ENCODE measurements at regions not wholly inside any gene's neighbourhood (a gene's known extent, or its start where the extent isn't known, plus 50 kb on each side); places are given as distances from the start of the nearest gene placed in this dataset.
A peak's percentile ranks its signal among the peaks of the same experiment; 100 is the strongest.

DNA sequence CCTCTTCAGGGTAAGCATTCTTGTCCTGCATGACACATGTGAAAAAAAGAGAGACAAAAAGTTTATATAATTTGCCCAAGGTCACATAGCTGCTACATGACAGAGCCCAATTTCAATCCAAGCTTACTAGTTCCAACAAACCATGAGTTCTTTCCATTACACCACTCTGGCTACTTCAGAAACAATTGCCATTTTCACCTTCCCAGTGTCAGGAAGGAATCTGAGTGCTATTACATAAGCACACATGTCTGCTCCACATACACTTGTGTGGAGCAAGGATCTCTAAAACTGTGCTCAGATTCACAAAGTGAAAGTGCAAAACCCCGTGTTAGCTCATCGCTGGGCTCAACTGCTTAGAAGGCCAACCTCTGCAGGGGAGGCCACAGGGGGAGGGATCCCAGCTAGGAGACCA lies 356.2 kb upstream of the NFE2L3 start:
- no peak for DNase-seq (ENCODE audit: low read depth, low spot score)
- 0 out of 2 replicates have a peak overlapping the region, but pooled peaks have one; percentile 5 for H3K4me3 ChIP-seq (ENCODE audit: low read length)

DNA sequence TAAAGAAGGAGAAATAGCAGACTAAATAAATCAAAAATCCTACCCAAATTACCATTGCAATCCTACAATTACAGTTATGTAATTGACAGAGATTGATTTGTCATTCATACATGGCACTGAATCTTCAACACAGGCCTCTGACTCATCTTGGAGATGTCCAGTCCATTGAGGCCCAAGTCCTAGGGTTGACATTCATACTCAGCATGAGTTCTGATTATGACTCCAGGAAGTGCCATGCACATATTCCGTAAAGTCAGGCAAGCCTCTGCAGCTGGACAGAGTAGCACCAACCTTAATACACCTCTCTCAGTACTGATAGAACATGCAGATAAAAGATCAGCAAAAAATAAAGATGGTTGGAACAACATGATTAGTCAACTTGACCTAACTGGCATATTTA lies 353.7 kb upstream of the NFE2L3 start:
- DNase-seq (ENCODE audit: low read depth, low spot score): no peak
- no peak overlapping the region for H3K4me3 ChIP-seq (ENCODE audit: low read length)

DNA sequence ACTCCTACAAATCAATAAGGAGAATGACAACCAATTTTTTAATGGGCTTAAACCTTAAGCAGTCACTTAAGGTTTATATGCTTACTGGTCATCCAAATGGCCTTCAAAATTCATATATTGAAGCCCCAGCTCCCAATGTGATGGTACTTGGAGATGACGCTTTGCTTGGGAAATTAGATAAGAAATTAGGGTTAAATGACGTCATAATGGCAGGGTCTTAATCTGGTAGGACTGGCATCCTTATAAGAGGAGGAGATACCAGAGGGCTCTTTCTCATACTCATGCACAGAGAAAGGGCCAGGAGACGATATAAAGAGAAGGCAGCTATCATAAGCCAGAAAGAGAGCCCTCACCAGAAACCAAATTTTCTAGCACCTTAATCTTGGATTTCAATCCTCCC lies 350.8 kb upstream of the NFE2L3 start:
- H3K4me3 ChIP-seq (ENCODE audit: low read length): no peak overlapping the region
- DNase-seq (ENCODE audit: low read depth, low spot score): no peak

DNA sequence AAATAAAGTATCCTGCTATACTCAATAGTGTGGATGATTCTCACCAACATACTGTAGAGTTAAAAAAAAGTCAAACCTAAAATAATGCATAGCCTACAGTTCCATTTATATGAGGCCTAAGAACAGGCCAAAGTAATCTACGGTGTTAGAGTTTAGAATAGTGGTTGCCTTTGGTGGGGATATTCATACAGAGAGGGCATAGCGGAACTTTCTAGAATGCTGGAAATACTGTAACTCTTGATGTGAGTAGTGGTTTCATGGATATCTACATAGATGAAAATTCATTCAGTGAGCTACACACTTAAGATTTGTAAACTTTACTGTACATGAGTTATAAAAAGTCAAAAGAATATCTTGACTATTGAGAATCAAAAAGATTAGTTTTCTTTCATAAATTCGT lies 349.9 kb upstream of the NFE2L3 start:
- H3K4me3 ChIP-seq (ENCODE audit: low read length): no peak overlapping the region
- DNase-seq (ENCODE audit: low read depth, low spot score): no peak

DNA sequence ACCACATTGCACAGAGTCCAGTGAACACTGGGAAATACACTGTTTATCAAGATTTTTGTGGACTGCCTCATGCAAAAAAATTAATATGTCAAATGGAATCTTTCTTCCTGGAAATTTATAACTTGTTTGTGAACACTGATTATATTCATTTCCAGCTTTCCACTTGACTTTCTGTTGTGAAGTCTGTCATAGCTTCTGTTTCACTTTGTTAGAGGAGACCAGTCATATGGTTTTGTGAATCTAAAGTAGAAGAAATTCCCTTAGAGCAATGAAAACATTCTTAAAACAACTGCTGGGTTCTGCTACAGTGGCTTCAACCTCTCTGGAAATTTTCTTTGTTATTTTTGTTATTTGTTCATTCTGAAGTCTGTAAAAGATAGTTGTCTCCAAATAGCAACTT lies 349.5 kb upstream of the NFE2L3 start:
- DNase-seq (ENCODE audit: low read depth, low spot score): no peak
- no peak overlapping the region for H3K4me3 ChIP-seq (ENCODE audit: low read length)

DNA sequence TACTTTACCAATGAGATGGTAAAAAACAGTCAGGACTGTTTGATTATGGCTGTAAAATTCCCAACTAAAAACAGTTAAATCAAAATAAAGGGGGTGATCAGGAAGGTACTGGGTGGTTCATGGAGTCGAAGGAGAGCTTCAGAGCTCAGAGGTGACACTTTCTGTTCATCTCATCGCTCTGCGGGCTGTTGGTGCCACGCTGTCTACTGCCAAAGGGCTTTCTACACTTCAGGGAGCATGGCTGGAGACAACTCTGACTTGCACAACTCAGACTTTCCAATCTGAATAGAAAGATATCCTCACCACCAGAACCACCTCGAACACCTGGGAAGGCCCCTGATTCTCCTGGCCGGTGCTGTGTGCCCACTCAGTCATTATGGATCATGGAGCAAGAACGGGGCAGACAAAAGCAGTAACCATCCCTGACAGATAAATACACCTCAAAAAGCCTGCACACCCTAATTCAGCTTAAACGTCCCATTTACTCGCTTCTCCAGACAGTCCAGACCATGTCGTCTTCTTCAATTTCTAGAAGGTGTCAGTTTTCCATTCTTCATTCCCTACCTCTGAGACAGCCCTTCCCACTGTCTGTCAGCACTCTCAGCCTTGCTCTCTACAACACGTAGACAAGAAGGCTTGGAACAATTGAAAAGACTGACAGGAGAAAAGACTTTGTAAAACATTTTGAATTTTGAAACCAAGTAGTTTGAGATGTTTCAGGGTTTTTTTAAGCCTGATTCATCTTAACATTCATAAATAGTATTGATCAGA lies 348.7 kb upstream of the NFE2L3 start:
- no peak for DNase-seq (ENCODE audit: low read depth, low spot score)
- H3K4me3 ChIP-seq (ENCODE audit: low read length): no peak overlapping the region

DNA sequence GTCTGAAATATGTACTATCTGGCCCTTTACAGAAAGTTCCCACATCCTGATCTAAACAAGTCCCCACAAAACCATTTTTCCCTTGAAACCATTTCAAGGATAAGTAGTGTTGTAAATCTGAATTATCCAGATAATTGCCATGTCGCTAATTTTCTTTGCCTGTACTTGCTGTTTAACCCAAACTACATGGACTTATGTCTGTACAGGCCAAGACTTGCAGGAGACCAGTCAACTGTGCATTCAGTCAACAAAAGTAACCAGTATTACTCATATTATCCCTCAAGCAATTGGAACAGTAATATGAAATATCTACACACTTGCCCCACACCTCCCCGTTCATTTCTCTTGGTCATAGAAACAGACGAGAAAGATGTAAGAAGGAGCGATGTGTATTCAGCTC lies 347.8 kb upstream of the NFE2L3 start:
- H3K4me3 ChIP-seq (ENCODE audit: low read length): no peak overlapping the region
- no peak for DNase-seq (ENCODE audit: low read depth, low spot score)

DNA sequence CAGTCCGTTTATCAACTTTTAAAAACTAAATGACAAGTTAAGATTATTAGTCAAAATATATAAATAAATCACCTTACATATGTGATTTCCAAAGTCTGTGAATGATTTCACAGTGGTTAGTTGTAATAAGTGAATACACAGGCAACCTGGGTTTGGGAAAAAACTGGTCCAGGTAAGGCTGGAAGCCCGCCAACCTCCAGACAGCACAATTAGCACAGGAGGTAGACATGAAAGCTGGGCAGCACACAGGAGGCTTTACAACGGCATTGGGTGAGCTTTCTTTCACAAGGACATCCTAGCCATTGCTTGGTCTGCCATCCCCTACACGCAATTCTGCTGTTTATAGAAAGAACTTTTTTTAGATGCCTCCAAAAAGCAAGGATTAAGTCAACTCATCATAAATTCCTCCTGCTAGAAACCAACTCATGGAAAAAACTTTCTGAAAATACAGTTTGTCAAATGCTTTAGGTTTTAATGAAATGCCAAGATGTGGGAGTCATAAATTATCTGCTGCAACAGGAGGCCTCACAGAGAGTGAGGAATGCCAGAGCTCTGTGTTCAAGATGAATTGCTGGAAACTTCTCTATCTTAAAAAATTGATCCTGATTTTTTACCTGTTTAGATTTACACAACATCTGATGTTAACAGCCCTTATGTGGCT lies 346.8 kb upstream of the NFE2L3 start:
- no peak for DNase-seq (ENCODE audit: low read depth, low spot score)
- H3K4me3 ChIP-seq (ENCODE audit: low read length): no peak overlapping the region

DNA sequence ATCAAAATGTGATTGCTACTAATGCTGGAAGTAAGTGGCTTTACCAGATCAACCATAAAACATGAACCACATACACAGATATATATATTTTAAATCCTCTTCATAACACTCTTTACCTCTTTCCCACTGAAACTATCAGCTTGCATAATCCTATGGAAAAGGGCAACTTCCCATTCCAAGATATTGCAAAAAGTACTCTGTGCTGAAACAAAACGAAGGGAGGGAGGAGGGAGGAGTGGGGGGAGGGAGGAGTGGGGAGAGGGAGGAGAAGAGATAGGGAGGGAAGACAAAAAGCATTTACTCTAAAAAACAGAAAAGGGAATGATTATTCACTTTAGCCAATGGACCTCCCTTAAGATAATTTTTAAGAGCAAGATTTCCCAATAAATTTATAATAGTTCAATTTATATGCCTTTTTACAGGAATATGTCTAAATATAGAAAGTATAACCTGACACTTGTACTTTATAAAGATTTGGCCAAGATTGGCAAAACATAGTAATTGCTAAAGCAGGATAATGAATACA lies 344.8 kb upstream of the NFE2L3 start:
- no peak for DNase-seq (ENCODE audit: low read depth, low spot score)
- H3K4me3 ChIP-seq (ENCODE audit: low read length): no peak overlapping the region

DNA sequence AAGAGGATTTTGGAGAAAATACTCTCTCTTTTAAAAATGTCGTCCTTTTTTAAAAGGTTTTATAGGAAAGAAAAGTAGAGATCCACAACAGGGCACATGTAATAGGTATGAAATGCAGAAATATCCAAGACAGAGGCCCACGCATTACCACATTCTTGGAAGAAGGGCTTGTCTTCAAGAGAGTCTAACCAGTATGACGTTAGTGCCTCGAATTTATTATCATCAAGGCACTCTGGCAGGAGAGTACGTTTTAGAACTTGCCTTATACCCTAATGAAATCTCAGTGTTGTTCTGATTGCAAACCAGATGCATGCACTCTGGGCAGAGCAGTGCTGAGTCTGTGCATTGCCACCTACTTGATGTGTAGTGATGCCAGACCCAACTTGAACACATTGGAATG lies 342.6 kb upstream of the NFE2L3 start:
- no peak for DNase-seq (ENCODE audit: low read depth, low spot score)
- H3K4me3 ChIP-seq (ENCODE audit: low read length): no peak overlapping the region

DNA sequence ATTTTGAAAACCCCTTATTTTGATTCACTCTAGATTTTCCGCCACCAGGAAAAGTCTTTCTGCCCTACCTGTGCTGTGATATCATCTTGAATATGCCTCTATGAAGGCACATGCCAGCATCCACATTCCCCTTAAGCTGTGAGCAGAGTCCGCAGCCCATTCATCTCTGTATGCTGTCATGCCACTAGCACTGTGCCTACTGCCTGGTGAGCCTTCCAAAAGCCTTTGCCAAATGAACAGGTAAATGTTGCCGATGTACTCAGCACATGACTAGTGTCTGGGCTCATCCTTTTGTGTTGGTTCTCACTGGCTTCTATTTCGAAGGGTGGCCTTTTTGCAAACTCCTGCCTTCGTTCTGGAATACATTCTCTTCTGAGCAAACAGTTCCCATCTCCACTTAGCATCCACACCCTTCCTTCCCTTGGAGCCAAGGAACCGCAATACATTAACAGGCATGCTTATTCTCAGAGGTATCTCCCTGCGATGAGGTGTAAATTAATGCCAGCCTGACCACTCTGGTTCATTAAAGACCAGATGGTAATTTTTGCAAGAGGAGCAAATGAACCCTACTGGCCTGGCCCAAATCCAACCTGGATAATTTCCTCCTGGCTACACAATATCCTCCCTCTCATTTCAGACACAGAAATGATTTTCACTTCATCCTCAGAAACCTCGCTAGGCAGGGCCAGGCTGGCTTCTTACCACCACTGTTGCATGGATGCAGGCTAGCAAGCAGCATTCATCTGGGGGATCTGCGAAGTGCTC lies 339.7 kb upstream of the NFE2L3 start:
- DNase-seq (ENCODE audit: low read depth, low spot score): no peak

DNA sequence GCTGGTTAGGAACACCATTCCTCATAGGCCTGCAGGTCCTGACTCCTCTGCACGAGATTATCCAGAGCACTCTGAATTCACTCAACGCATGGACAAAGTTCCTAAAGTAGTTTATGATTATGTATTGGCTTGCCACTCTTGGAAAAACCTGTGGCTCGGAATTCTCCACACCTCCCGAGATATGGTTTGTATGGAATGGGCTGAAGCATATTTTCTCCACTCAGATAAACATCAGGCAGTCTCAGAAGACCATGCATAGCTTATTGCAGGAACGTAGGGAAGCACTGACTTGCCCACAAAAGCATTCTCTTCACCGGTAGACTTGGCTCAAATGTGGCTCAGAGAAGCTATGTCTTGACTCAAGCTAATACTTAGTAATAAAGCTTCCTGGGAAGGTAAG lies 338.6 kb upstream of the NFE2L3 start:
- no peak overlapping the region for H3K4me3 ChIP-seq (ENCODE audit: low read length)
- DNase-seq (ENCODE audit: low read depth, low spot score): no peak

More for the DNA sequence above, 339.7 kb upstream of the NFE2L3 start:
- H3K4me3 ChIP-seq (ENCODE audit: low read length): no peak overlapping the region

DNA sequence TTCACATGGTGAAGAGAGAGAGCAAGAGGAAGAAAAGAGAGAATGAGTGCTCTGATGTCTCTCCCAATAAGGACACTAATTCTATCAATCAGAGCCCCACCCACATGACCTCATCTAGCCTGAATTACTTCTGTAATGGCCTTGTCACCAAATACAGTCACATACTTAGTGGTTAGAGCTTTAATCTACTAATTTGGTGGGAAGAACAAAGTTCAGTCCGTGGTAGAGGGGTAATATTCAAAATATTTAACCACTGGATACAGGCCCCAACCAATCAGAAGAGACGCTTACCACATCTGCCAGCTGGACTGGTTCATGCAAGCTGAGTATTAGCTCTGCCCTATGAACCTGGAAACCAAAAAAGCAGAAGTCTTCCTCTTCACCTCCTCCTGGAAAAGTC lies 336.3 kb upstream of the NFE2L3 start:
- H3K4me3 ChIP-seq (ENCODE audit: low read length): no peak overlapping the region
- DNase-seq (ENCODE audit: low read depth, low spot score): no peak

DNA sequence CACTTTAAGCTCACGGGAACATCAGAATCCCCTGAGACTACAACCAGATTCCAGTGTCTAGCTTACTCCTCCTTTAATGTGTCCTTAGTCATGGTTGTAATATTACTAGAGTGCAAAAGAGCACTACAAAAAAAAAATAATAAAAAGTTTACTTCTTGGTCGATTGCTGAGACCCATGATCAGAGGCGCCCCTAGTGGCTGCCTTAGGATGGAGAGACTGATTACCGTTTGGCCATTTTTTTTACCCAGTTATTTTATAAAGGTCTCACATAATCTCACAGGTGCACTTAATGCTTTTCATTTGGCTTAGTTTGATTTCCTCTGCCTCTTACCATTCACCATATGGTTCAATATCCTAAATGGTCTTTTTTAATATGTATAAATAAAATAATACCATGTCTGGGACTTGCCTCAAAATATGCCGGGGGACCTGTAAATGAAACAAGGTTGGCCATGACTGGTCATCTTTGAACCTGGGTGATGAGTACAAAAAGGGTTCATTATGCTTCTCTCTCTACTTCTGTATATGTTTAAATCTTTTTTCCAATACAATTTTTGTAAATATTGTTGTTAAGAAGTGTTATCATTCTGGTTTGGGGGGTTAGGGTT lies 331.5 kb upstream of the NFE2L3 start:
- no peak overlapping the region for H3K4me3 ChIP-seq (ENCODE audit: low read length)
- peak; percentile 10 for DNase-seq (ENCODE audit: low read depth, low spot score)

DNA sequence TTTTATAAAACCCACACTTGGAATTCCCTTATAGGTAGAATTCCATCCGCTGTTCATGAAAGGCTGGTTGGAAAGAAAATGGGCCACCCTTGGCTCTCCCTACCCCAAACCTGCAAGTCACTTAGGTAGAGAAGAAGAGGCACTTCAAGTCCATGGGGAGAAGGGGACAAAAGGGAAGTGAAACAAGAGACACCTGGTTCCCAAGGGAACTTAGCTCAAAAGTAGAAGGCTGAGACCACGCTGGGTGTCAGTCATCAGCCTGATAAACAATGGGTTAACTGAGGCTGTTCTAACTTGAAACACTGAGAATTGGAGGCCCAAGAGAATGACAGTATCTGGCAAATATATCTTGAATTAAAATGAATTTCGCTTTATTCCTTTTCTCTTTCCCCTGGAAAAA lies 330.8 kb upstream of the NFE2L3 start:
- H3K4me3 ChIP-seq (ENCODE audit: low read length): no peak overlapping the region
- no peak for DNase-seq (ENCODE audit: low read depth, low spot score)

DNA sequence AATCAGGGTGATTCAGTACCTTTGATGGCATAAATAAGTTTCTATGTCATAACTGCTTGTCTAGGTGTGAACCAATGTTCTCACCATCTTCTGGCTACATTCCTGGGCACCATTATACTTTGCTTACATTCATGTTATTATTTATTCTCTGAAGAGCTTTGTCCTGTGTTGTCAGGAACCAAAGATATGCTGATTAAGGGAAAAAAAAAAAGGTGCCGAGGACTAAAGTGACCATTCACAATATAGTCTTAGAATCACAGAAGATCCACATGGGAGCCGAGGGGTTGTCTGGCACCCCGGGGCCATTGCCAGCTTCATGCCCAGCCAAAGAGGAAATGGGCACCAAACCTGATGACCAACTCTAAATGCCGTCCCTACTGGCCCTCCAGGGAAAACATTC lies 329.2 kb upstream of the NFE2L3 start:
- DNase-seq (ENCODE audit: low read depth, low spot score): no peak
- H3K4me3 ChIP-seq (ENCODE audit: low read length): no peak overlapping the region

DNA sequence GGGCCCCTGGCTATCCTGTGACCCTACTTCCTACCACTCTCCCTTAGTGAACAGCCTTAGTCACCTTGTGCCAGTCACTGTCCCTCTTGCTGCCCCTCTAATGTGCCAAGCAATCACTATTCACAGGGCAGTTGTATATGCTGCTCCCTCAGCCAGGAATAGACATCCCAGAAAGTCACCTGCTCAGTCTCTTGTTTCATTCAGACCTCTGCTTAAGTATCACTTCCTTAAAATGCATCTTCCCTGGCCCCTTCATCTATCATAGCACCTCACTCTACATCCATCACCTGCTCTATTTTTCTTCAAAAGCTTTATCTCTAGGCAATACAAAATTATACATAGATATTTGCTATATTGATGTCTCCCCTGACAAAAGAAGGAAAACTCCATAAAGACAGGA lies 328.4 kb upstream of the NFE2L3 start:
- no peak overlapping the region for H3K4me3 ChIP-seq (ENCODE audit: low read length)
- DNase-seq (ENCODE audit: low read depth, low spot score): no peak

DNA sequence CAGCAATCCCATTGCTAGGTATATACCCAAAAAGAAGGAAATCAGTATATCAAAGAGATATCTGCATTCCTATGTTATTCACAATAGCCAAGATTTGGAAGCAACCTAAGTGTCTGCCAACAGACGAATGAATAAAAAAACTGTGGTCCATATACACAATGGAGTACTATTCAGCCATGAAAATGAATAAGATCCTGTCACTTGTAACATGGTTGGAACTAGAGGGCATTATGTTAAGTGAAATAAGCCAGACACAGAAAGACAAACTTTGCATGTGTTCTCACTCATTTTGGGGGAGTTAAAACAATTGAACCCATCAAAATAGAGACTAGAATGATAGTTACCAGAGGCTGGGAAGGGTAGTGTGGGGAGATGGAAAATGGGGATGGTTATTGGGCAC lies 323.5 kb upstream of the NFE2L3 start:
- no peak for DNase-seq (ENCODE audit: low read depth, low spot score)
- H3K4me3 ChIP-seq (ENCODE audit: low read length): no peak overlapping the region

DNA sequence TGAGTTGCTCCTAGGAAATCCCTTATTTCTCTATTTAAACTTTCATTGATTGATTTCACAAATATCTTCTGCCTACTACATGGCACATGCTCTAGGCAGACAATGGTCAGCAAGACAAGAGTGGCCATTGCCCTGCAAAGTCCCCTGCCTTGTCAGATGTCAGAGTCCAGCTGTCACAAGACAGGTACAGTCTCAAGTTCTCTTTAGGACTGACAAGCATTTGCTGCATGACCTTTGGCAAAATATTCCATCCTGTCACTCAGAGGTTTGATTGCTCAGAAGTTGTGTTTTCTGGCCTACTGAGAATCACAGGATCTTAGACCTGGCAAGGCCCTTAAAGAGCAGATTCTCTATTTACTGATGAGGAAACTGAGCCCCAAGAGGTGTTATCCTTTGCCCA lies 322.3 kb upstream of the NFE2L3 start:
- no peak for DNase-seq (ENCODE audit: low read depth, low spot score)
- H3K4me3 ChIP-seq (ENCODE audit: low read length): no peak overlapping the region

DNA sequence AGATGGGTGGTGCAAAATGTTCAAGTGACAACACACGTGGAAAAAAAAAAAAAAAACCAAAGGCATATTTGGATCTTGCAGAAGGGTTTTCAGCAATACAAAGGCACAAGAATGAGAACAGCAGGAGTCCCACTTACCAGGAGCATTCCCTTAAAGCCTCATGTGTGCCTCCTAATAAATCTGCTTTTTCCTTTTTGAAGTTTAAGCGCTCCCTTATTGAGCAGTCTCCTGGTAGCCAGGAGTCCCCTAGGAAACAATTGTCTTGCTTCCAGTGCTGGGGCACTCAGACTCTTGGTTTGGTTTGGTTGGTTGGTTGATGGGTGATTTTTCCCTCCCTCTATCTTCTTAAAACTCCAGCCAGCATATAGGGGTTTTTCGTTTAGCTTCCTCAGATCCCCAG lies 321.8 kb upstream of the NFE2L3 start:
- H3K4me3 ChIP-seq (ENCODE audit: low read length): no peak overlapping the region
- no peak for DNase-seq (ENCODE audit: low read depth, low spot score)
